ENCODE measurements at regions not wholly inside any gene's neighbourhood (a gene's known extent, or its start where the extent isn't known, plus 50 kb on each side); places are given as distances from the start of the nearest gene placed in this dataset.

DNA sequence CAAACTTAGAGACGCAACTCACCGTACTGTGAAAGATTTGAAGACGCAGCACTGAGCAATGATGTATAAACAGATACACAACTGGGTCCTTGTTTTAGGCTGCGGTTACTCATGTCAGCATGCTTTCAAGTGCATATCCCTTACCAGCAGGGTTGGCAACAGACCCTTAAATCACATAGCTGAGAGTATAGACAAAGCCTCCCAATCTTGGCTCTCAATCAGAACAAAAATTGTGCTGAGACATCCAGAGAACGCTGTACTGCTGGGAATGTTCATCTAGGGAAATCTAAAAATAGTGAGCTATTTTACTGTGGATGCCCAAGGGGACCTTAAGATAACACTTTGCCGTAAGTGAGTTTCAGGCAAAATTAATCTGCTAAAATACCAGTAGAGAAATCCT is 84.4 kb upstream of the NUDT7 start:
- no peak for DNase-seq (ENCODE audit: low read depth in 1 of 2, low spot score in 1 of 2)
- H3K27me3 ChIP-seq (ENCODE audit: insufficient read depth, poor library complexity, severe bottlenecking), result no peaks in the 10 kb centered on the region
- H3K27ac ChIP-seq (replicated peaks), result no peak overlapping the region
- no peak overlapping the region for H3K4me3 ChIP-seq (replicated peaks; ENCODE audit: insufficient read depth, low read length)
- TF ChIP-seq POLR2AphosphoS5 (IDR thresholded peaks at IDR 0.05; ENCODE audit: low read depth) (no peak), SPI1 (IDR thresholded peaks at IDR 0.05; ENCODE audit: borderline replicate concordance, low read depth) (no peak), CTCF (IDR thresholded peaks at IDR 0.05; ENCODE audit: insufficient read depth, low read length) (no peak)
- TF ChIP-seq, protein P1, sequence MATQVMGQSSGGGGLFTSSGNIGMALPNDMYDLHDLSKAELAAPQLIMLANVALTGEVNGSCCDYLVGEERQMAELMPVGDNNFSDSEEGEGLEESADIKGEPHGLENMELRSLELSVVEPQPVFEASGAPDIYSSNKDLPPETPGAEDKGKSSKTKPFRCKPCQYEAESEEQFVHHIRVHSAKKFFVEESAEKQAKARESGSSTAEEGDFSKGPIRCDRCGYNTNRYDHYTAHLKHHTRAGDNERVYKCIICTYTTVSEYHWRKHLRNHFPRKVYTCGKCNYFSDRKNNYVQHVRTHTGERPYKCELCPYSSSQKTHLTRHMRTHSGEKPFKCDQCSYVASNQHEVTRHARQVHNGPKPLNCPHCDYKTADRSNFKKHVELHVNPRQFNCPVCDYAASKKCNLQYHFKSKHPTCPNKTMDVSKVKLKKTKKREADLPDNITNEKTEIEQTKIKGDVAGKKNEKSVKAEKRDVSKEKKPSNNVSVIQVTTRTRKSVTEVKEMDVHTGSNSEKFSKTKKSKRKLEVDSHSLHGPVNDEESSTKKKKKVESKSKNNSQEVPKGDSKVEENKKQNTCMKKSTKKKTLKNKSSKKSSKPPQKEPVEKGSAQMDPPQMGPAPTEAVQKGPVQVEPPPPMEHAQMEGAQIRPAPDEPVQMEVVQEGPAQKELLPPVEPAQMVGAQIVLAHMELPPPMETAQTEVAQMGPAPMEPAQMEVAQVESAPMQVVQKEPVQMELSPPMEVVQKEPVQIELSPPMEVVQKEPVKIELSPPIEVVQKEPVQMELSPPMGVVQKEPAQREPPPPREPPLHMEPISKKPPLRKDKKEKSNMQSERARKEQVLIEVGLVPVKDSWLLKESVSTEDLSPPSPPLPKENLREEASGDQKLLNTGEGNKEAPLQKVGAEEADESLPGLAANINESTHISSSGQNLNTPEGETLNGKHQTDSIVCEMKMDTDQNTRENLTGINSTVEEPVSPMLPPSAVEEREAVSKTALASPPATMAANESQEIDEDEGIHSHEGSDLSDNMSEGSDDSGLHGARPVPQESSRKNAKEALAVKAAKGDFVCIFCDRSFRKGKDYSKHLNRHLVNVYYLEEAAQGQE (IDR thresholded peaks at IDR 0.05; ENCODE audit: insufficient replicate concordance, low read depth), result no peak

DNA sequence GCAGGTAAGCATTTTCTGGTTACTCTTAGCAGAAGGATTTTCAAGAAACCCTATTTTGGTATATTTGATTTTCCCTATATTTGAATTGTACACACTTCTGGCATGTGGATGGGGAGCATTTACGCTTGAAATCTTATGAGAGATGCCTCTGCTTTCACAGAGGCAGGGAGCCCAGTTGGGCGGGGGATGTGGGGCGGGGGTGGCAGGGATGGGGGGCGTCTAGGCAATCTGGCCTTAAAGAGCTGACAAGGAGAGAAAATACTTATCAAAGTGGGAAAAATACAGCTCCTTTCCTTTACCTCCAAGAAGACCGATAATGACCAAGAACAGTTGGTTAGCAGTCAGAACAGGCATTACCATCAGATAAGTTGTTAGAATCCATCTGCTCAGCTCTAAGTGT is 79.1 kb upstream of the NUDT7 start:
- TF ChIP-seq GABPA (IDR thresholded peaks at IDR 0.05; ENCODE audit: low read depth), result no peak
- TF ChIP-seq, protein P1 (IDR thresholded peaks at IDR 0.05; ENCODE audit: insufficient replicate concordance, low read depth), result no peak
- TF ChIP-seq CTCF (IDR thresholded peaks at IDR 0.05; ENCODE audit: insufficient read depth, low read length), result no peak
- TF ChIP-seq SPI1 (IDR thresholded peaks at IDR 0.05; ENCODE audit: borderline replicate concordance, low read depth), result no peak
- TF ChIP-seq POLR2AphosphoS5 (IDR thresholded peaks at IDR 0.05; ENCODE audit: low read depth), result no peak
- no peak for DNase-seq (ENCODE audit: low read depth in 1 of 2, low spot score in 1 of 2)
- Histone ChIP-seq H3K4me3 (replicated peaks; ENCODE audit: insufficient read depth, low read length) (no peak overlapping the region), H3K27ac (replicated peaks) (no peak overlapping the region), H3K27me3 (ENCODE audit: insufficient read depth, poor library complexity, severe bottlenecking) (no peaks in the 10 kb centered on the region)

DNA sequence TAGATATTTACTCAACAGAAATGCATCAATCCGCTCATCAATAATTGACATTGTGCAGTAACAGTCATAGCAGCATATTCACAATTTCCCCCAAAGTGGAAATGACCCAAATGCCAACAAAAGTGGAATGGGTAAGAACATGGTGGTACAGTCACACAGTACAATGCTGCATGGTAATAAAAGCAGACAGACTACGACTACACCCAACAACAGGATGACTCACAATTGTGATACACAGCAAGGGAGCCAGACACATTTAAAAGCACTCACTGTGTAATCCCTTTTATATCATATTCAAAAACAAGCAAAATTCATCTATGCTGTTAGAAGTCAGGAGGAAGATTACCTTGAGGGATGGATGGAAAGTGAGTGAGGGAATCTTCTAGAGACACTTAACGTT is 76.5 kb upstream of the NUDT7 start:
- H3K4me3 ChIP-seq (replicated peaks; ENCODE audit: insufficient read depth, low read length), result no peak overlapping the region
- H3K27me3 ChIP-seq (ENCODE audit: insufficient read depth, poor library complexity, severe bottlenecking), result no peaks in the 10 kb centered on the region
- DNase-seq (ENCODE audit: low read depth in 1 of 2, low spot score in 1 of 2), result no peak
- no peak overlapping the region for H3K27ac ChIP-seq (replicated peaks)
- TF ChIP-seq GABPA (IDR thresholded peaks at IDR 0.05; ENCODE audit: low read depth) (no peak), CTCF (IDR thresholded peaks at IDR 0.05; ENCODE audit: insufficient read depth, low read length) (no peak), SPI1 (IDR thresholded peaks at IDR 0.05; ENCODE audit: borderline replicate concordance, low read depth) (no peak), POLR2AphosphoS5 (IDR thresholded peaks at IDR 0.05; ENCODE audit: low read depth) (no peak)
- TF ChIP-seq, protein P1 (IDR thresholded peaks at IDR 0.05; ENCODE audit: insufficient replicate concordance, low read depth), result no peak

Measured in HL-60 (cell line).